Ishikawa (cell line): ENCODE measurements at regions not wholly inside any gene's neighbourhood (a gene's known extent, or its start where the extent isn't known, plus 50 kb on each side); places are given as distances from the start of the nearest gene placed in this dataset.

Experiments
- CEBPB ChIP-seq: IDR thresholded peaks from 2 replicates; pipeline ENCODE4 v1.6.1; 2012
- CREB1 ChIP-seq: IDR thresholded peaks from 2 replicates; pipeline ENCODE4 v1.6.1; 2012; ENCODE audit warnings: low read depth
- EGR1 ChIP-seq: IDR thresholded peaks from 2 replicates; pipeline ENCODE4 v1.6.1; 2012
- EP300 ChIP-seq: IDR thresholded peaks from 2 replicates; pipeline ENCODE4 v1.6.1; 2012; ENCODE audit warnings: borderline replicate concordance
- FOXM1 ChIP-seq: IDR thresholded peaks from 2 replicates; pipeline ENCODE4 v1.6.1; 2012; ENCODE audit warnings: low read depth, borderline replicate concordance
- MAX ChIP-seq: IDR thresholded peaks from 2 replicates; pipeline ENCODE4 v1.6.1; 2012
- NFIC ChIP-seq: IDR thresholded peaks from 2 replicates; pipeline ENCODE4 v1.6.1; 2012
- RAD21 ChIP-seq: IDR thresholded peaks from 2 replicates; pipeline ENCODE4 v1.6.1; 2012; ENCODE audit warnings: low read depth
- REST ChIP-seq: IDR thresholded peaks from 2 replicates; pipeline ENCODE4 v1.6.1; 2012; ENCODE audit warnings: low read depth, mild to moderate bottlenecking
- TAF1 ChIP-seq: IDR thresholded peaks from 2 replicates; pipeline ENCODE4 v1.6.1; 2012; ENCODE audit warnings: low read depth, mild to moderate bottlenecking
- TCF12 ChIP-seq: IDR thresholded peaks from 2 replicates; pipeline ENCODE4 v1.6.1; 2012; ENCODE audit warnings: low read depth
- TEAD4 ChIP-seq: IDR thresholded peaks from 2 replicates; pipeline ENCODE4 v1.6.1; 2012
- USF1 ChIP-seq: IDR thresholded peaks from 2 replicates; pipeline ENCODE4 v1.6.1; 2012
- YY1 ChIP-seq: IDR thresholded peaks from 2 replicates; pipeline ENCODE4 v1.6.1; 2012; ENCODE audit warnings: low read depth
- ZBTB7A ChIP-seq: IDR thresholded peaks from 2 replicates; pipeline ENCODE4 v1.6.1; 2012; ENCODE audit warnings: low read depth

- TF ChIP-seq FOXM1 (no peak), MAX (no peak), REST (no peak), EP300 (no peak), RAD21 (no peak), CEBPB (no peak), EGR1 (no peak), USF1 (no peak), NFIC (no peak), ZBTB7A (no peak), YY1 (no peak), CREB1 (no peak), TAF1 (no peak), TEAD4 (no peak)
Observed at GRCh38 chr2:199707593-199708185, 143.3 kb downstream of the FTCDNL1 start.

GRCh38 chr2:199705538-199705937 is 145.5 kb downstream of the FTCDNL1 start:
- TF ChIP-seq TAF1 (no peak), MAX (no peak), REST (no peak), TCF12 (no peak), EP300 (no peak), EGR1 (no peak)

- TF ChIP-seq TAF1 (no peak), RAD21 (peak; percentile 79), EP300 (no peak), ZBTB7A (no peak), CEBPB (no peak), USF1 (no peak), CREB1 (no peak), REST (no peak), YY1 (no peak)
Observed at GRCh38 chr2:199704358-199705238, 146.4 kb downstream of the FTCDNL1 start.

GRCh38 chr2:199703199-199703598 is 147.8 kb downstream of the FTCDNL1 start:
- no peak for TF ChIP-seq NFIC

- TF ChIP-seq EGR1 (no peak), ZBTB7A (no peak), REST (no peak), RAD21 (no peak), TCF12 (no peak), MAX (no peak), NFIC (no peak), TAF1 (no peak), CREB1 (no peak), EP300 (no peak), FOXM1 (no peak), CEBPB (no peak), YY1 (no peak), USF1 (no peak), TEAD4 (no peak)
Observed at GRCh38 chr2:199697469-199697868, 153.5 kb downstream of the FTCDNL1 start.
